SK-N-SH (cell line): ENCODE measurements at regions not wholly inside any gene's neighbourhood (a gene's known extent, or its start where the extent isn't known, plus 50 kb on each side); places are given as distances from the start of the nearest gene placed in this dataset.

Experiments
- CTCF ChIA-PET: fragments of 300-600, 350-600 bp; formaldehyde crosslinking; extraction: SDS; loops from one replicate; lab custom pipeline; 2021; lab: Yijun Ruan, JAX
- POLR2A ChIA-PET: fragments of 350-600 bp; sonication (Branson Sonifier 250); formaldehyde crosslinking; extraction: SDS; loops from one replicate; lab custom pipeline; 2020; ENCODE audit warnings: antibody characterized with exemption, inconsistent platforms; lab: Yijun Ruan, JAX
- DNase-seq: peaks from one replicate; pipeline ENCODE4 v3.0.0; 2012
- H2AFZ ChIP-seq: fragments of 200-600 bp; sonication (generic); 2 replicates; pipeline ENCODE4 v1.8.1; 2016; ENCODE audit warnings: antibody characterized with exemption, mild to moderate bottlenecking, low read depth
- H3F3A ChIP-seq: fragments of 200-600 bp; sonication (generic); replicated peaks from 2 replicates; pipeline ENCODE3; 2016; ENCODE audit warnings: antibody characterized with exemption, mild to moderate bottlenecking; ENCODE audit not compliant: insufficient read depth
- H3K27ac ChIP-seq, 2 experiments: fragments of 200-500 bp in 1 of 2; fragments of 200-600 bp in 1 of 2; sonication (Bioruptor generic) in 1 of 2; sonication (generic), shearing (Covaris generic) in 1 of 2; 2 replicates each; pipeline versions ENCODE4 v1.5.1 to v1.6.1; 2014 to 2016; ENCODE audit warnings: low read depth in 2 of 2, inconsistent platforms in 1 of 2, low read length in 1 of 2, mild to moderate bottlenecking in 1 of 2, mixed read lengths in 1 of 2
- H3K27me3 ChIP-seq: fragments of 200-600 bp; sonication (generic), shearing (Covaris generic); 2 replicates; pipeline ENCODE4 v1.6.1; 2016; ENCODE audit warnings: mixed run types; ENCODE audit not compliant: insufficient read depth
- H3K36me3 ChIP-seq, 2 experiments: fragments of 200-500 bp in 1 of 2; fragments of 200-600 bp in 1 of 2; sonication (Bioruptor generic) in 1 of 2; sonication (generic) in 1 of 2; replicated peaks in 1 of 2; 2 replicates each; pipeline versions ENCODE3 to v1.5.1; 2014 to 2016; ENCODE audit warnings: low read length in 1 of 2, mild to moderate bottlenecking in 1 of 2; ENCODE audit not compliant: insufficient read depth in 2 of 2, control insufficient read depth in 1 of 2
- H3K4me1 ChIP-seq, 2 experiments: fragments of 200-500 bp in 1 of 2; fragments of 200-600 bp in 1 of 2; sonication (Bioruptor generic) in 1 of 2; sonication (generic), shearing (Covaris generic) in 1 of 2; 2 replicates each; pipeline versions ENCODE4 v1.5.1 to v1.6.1; 2014 to 2016; ENCODE audit warnings: low read depth in 1 of 2, low read length in 1 of 2, mixed run types in 1 of 2; ENCODE audit not compliant: insufficient read depth in 2 of 2, control insufficient read depth in 1 of 2
- H3K4me2 ChIP-seq: fragments of 200-600 bp; sonication (generic), shearing (Covaris generic); 2 replicates; pipeline ENCODE4 v1.6.1; 2017; ENCODE audit warnings: mixed run types
- H3K4me3 ChIP-seq, 2 experiments: fragments of 200-500 bp in 1 of 2; fragments of 200-600 bp in 1 of 2; sonication (Bioruptor generic) in 1 of 2; sonication (generic), shearing (Covaris generic) in 1 of 2; 2 replicates each; pipeline versions ENCODE4 v1.5.1 to v1.8.1; 2014 to 2016; ENCODE audit warnings: low read depth in 2 of 2, inconsistent platforms in 1 of 2, low read length in 1 of 2, mild to moderate bottlenecking in 1 of 2, mixed read lengths in 1 of 2, moderate library complexity in 1 of 2
- H3K79me2 ChIP-seq: fragments of 200-600 bp; sonication (generic); 2 replicates; pipeline ENCODE4 v1.8.1; 2017; ENCODE audit warnings: mild to moderate bottlenecking; ENCODE audit not compliant: insufficient read depth
- H3K9ac ChIP-seq: fragments of 200-600 bp; sonication (generic); 2 replicates; pipeline ENCODE4 v1.6.1; 2017; ENCODE audit warnings: mixed run types
- H3K9me2 ChIP-seq: fragments of 200-600 bp; sonication (generic); 2 replicates; pipeline ENCODE4 v1.6.1; 2017; ENCODE audit warnings: mixed run types
- H3K9me3 ChIP-seq: fragments of 200-600 bp; sonication (generic); 2 replicates; pipeline ENCODE4 v1.6.1; 2017; ENCODE audit warnings: mixed run types, mild to moderate bottlenecking, moderate library complexity
- H4K20me1 ChIP-seq: fragments of 200-600 bp; sonication (generic); 2 replicates; pipeline ENCODE4 v1.6.1; 2017; ENCODE audit warnings: mild to moderate bottlenecking, mixed run types; ENCODE audit not compliant: insufficient read depth
- CTCF ChIP-seq: fragments of 200-600 bp; sonication (generic); IDR thresholded peaks from 2 replicates; pipeline ENCODE4 v1.6.1; 2017; ENCODE audit warnings: antibody characterized with exemption, mild to moderate bottlenecking, moderate library complexity
- ELF1 ChIP-seq: IDR thresholded peaks from 2 replicates; pipeline ENCODE4 v1.4.0; 2012
- FOXJ3 ChIP-seq: sonication (generic); formaldehyde crosslinking; IDR thresholded peaks from 2 replicates; pipeline ENCODE4 v1.5.1; 2020; ENCODE audit warnings: mild to moderate bottlenecking, missing genetic modification reagents
- FOXM1 ChIP-seq: IDR thresholded peaks from 2 replicates; pipeline ENCODE4 v1.4.0; 2012; ENCODE audit warnings: low read depth, mild to moderate bottlenecking
- GABPA ChIP-seq: IDR thresholded peaks from 2 replicates; pipeline ENCODE4 v1.4.0; 2012; ENCODE audit warnings: low read depth, mild to moderate bottlenecking
- GATA2 ChIP-seq: sonication (generic); formaldehyde crosslinking; IDR thresholded peaks from 2 replicates; pipeline ENCODE4 v1.5.0; 2020; ENCODE audit warnings: mild to moderate bottlenecking, missing genetic modification reagents
- JUND ChIP-seq: IDR thresholded peaks from 2 replicates; pipeline ENCODE4 v1.4.0; 2012
- MAX ChIP-seq: IDR thresholded peaks from 2 replicates; pipeline ENCODE4 v1.4.0; 2012; ENCODE audit warnings: low read depth
- MEF2A ChIP-seq: IDR thresholded peaks from 2 replicates; pipeline ENCODE4 v1.4.0; 2012; ENCODE audit warnings: low read depth, borderline replicate concordance
- MXI1 ChIP-seq: IDR thresholded peaks from 2 replicates; pipeline ENCODE4 v1.6.1; 2012; ENCODE audit warnings: mild to moderate bottlenecking, low read depth, low read length, improper control_type of control experiment
- NFIC ChIP-seq: IDR thresholded peaks from 2 replicates; pipeline ENCODE4 v1.4.0; 2012; ENCODE audit warnings: borderline replicate concordance
- NRF1 ChIP-seq: IDR thresholded peaks from 2 replicates; pipeline ENCODE4 v1.6.1; 2012; ENCODE audit warnings: low read depth, mild to moderate bottlenecking, low read length
- POLR2AphosphoS5 ChIP-seq: IDR thresholded peaks from 2 replicates; pipeline ENCODE4 v1.6.1; 2012; ENCODE audit warnings: low read depth, low read length
- RAD21 ChIP-seq: IDR thresholded peaks from 2 replicates; pipeline ENCODE4 v1.6.1; 2012; ENCODE audit warnings: mild to moderate bottlenecking, low read length
- RCOR1 ChIP-seq: fragments of 150-350 bp; IDR thresholded peaks from 2 replicates; pipeline ENCODE4 v1.6.1; 2017; ENCODE audit warnings: antibody characterized with exemption, low read length
- RXRA ChIP-seq: IDR thresholded peaks from 2 replicates; pipeline ENCODE4 v1.4.0; 2012; ENCODE audit warnings: low read depth, mild to moderate bottlenecking, borderline replicate concordance
- SIN3A ChIP-seq: IDR thresholded peaks from 2 replicates; pipeline ENCODE4 v1.6.1; 2012; ENCODE audit warnings: low read depth, mild to moderate bottlenecking, low read length, moderate library complexity, borderline replicate concordance
- TAF1 ChIP-seq: IDR thresholded peaks from 2 replicates; pipeline ENCODE4 v1.6.1; 2012; ENCODE audit warnings: low read depth, mild to moderate bottlenecking, low read length, moderate library complexity, borderline replicate concordance
- TCF12 ChIP-seq: IDR thresholded peaks from 2 replicates; pipeline ENCODE4 v1.4.0; 2012
- TEAD4 ChIP-seq: IDR thresholded peaks from 2 replicates; pipeline ENCODE4 v1.4.0; 2012; ENCODE audit warnings: mild to moderate bottlenecking, borderline replicate concordance; ENCODE audit not compliant: insufficient read depth
- WGBS: methylation state at CpG from one replicate; pipeline ENCODE4 v1.1.6; 2017; ENCODE audit warnings: low lambda C conversion rate; 5-methylcytosine and 5-hydroxymethylcytosine counted together
- TF ChIP-seq, protein P1 (sequence below): fragments of 150-350 bp; IDR thresholded peaks from 2 replicates; pipeline ENCODE4 v1.6.1; 2016; ENCODE audit warnings: mild to moderate bottlenecking, low read depth, low read length
- TF ChIP-seq, protein P2 (sequence below): IDR thresholded peaks from 2 replicates; pipeline ENCODE4 v1.4.0; 2012; ENCODE audit warnings: low read depth, borderline replicate concordance
- TF ChIP-seq, protein P3 (sequence below): IDR thresholded peaks from 2 replicates; pipeline ENCODE4 v1.4.0; 2012; ENCODE audit warnings: low read depth, borderline replicate concordance
- TF ChIP-seq, protein P4 (sequence below): fragments of 150-350 bp; IDR thresholded peaks from 2 replicates; pipeline ENCODE4 v1.6.1; 2017; ENCODE audit warnings: antibody characterized with exemption, low read length, low read depth, borderline replicate concordance

- CTCF ChIA-PET = no interaction called here
- H3K4me3 ChIP-seq = no peak overlapping the region; a peak in 1 of 4 replicates
- H3K27me3 ChIP-seq = no peaks in the 10 kb centered on the region
- DNase-seq = peak; percentile 66
- POLR2A ChIA-PET = no interaction called here
- H3K36me3 ChIP-seq = no peaks in the 10 kb centered on the region
- H3K79me2 ChIP-seq = no peaks in the 10 kb centered on the region
- H3K9me2 ChIP-seq = no peaks in the 10 kb centered on the region
- H3K9ac ChIP-seq = no peak overlapping the region
- no peak overlapping the region for H3K4me2 ChIP-seq
- H3K9me3 ChIP-seq = no peaks in the 10 kb centered on the region
- H3K27ac ChIP-seq = peak overlapping the region in 1 of 2 experiments; percentile 7; a peak in 1 of 4 replicates
- no peak overlapping the region for H2AFZ ChIP-seq
- H3K4me1 ChIP-seq = peaks cover 0 to 7% of the 10 kb centered on the region in 2 experiments; a peak in 1 of 4 replicates
- TF ChIP-seq ELF1 (no peak), TAF1 (no peak), MAX (0 out of 2 replicates have a peak, but pooled peaks have one; percentile 17), JUND (no peak), NFIC (no peak), GABPA (no peak), NRF1 (no peak), FOXJ3 (CRISPR knock-in tag) (no peak), MEF2A (no peak), RAD21 (no peak), TCF12 (no peak), TEAD4 (no peak), SIN3A (no peak), CTCF (no peak), FOXM1 (no peak), POLR2AphosphoS5 (no peak), RCOR1 (peak; percentile 51; the same call in 1 of the 2 replicates), RXRA (no peak), MXI1 (peak; percentile 60; the same call in 1 of the 2 replicates), GATA2 (CRISPR knock-in tag) (no peak)
- TF ChIP-seq, protein P1, sequence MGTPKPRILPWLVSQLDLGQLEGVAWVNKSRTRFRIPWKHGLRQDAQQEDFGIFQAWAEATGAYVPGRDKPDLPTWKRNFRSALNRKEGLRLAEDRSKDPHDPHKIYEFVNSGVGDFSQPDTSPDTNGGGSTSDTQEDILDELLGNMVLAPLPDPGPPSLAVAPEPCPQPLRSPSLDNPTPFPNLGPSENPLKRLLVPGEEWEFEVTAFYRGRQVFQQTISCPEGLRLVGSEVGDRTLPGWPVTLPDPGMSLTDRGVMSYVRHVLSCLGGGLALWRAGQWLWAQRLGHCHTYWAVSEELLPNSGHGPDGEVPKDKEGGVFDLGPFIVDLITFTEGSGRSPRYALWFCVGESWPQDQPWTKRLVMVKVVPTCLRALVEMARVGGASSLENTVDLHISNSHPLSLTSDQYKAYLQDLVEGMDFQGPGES = no peak
- TF ChIP-seq, protein P2, sequence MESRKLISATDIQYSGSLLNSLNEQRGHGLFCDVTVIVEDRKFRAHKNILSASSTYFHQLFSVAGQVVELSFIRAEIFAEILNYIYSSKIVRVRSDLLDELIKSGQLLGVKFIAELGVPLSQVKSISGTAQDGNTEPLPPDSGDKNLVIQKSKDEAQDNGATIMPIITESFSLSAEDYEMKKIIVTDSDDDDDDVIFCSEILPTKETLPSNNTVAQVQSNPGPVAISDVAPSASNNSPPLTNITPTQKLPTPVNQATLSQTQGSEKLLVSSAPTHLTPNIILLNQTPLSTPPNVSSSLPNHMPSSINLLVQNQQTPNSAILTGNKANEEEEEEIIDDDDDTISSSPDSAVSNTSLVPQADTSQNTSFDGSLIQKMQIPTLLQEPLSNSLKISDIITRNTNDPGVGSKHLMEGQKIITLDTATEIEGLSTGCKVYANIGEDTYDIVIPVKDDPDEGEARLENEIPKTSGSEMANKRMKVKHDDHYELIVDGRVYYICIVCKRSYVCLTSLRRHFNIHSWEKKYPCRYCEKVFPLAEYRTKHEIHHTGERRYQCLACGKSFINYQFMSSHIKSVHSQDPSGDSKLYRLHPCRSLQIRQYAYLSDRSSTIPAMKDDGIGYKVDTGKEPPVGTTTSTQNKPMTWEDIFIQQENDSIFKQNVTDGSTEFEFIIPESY = no peak
- TF ChIP-seq, protein P3, sequence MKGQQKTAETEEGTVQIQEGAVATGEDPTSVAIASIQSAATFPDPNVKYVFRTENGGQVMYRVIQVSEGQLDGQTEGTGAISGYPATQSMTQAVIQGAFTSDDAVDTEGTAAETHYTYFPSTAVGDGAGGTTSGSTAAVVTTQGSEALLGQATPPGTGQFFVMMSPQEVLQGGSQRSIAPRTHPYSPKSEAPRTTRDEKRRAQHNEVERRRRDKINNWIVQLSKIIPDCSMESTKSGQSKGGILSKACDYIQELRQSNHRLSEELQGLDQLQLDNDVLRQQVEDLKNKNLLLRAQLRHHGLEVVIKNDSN = no peak
- TF ChIP-seq, protein P4, sequence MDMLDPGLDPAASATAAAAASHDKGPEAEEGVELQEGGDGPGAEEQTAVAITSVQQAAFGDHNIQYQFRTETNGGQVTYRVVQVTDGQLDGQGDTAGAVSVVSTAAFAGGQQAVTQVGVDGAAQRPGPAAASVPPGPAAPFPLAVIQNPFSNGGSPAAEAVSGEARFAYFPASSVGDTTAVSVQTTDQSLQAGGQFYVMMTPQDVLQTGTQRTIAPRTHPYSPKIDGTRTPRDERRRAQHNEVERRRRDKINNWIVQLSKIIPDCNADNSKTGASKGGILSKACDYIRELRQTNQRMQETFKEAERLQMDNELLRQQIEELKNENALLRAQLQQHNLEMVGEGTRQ = no peak
- no peaks in the 10 kb centered on the region for H4K20me1 ChIP-seq
- H3F3A ChIP-seq = peaks cover 13% of the 10 kb centered on the region
- WGBS = 54% methylated on average over 18 of the region's 18 CpGs
Measured at GRCh38 chr4:140286456-140286855, 87.0 kb upstream of the SCOC start.
